CD4-positive, alpha-beta T cell treated with Interleukin-17A for 1 hour (primary cell): ENCODE measurements at regions not wholly inside any gene's neighbourhood (a gene's known extent, or its start where the extent isn't known, plus 50 kb on each side); places are given as distances from the start of the nearest gene placed in this dataset.
"Not testable (repeated sequence)": the region's sequence is repeated elsewhere in the genome, so short reads cannot be mapped to it uniquely, and the experiment has no call there.

Experiments used
- DNase-seq: peaks from one replicate; pipeline ENCODE4 v3.0.0-alpha.2; 2020

GRCh38 chr10:78212060-78212785, 178.6 kb downstream of the RPS24 start:
- no peak for DNase-seq

GRCh38 chr10:78212786-78213175, 179.1 kb downstream of the RPS24 start:
- DNase-seq = no peak

- DNase-seq = no peak
These were observed 181.3 kb downstream of the RPS24 start for GRCh38 chr10:78214955-78215354.

- no peak for DNase-seq
These were observed 182.0 kb downstream of the RPS24 start for GRCh38 chr10:78215645-78216044.

- DNase-seq = no peak
These were observed 183.7 kb downstream of the RPS24 start for GRCh38 chr10:78217336-78217735.

GRCh38 chr10:78218798-78219490, 185.3 kb downstream of the RPS24 start:
- no peak for DNase-seq

- not testable (repeated sequence) for DNase-seq
These were observed 185.9 kb downstream of the RPS24 start for GRCh38 chr10:78219568-78219967.

GRCh38 chr10:78220781-78221180, 187.1 kb downstream of the RPS24 start:
- DNase-seq = no peak

GRCh38 chr10:78222096-78222790, 188.6 kb downstream of the RPS24 start:
- DNase-seq = no peak

- no peak for DNase-seq
These were observed 189.4 kb downstream of the RPS24 start for GRCh38 chr10:78223088-78223487.

- DNase-seq = no peak
These were observed 190.9 kb downstream of the RPS24 start for GRCh38 chr10:78224602-78225001.

- DNase-seq = no peak
These were observed 191.9 kb downstream of the RPS24 start for GRCh38 chr10:78225594-78225993.

- DNase-seq = no peak
These were observed 195.8 kb downstream of the RPS24 start for GRCh38 chr10:78229489-78229888.

GRCh38 chr10:78229950-78230675, 196.4 kb downstream of the RPS24 start:
- no peak for DNase-seq

- no peak for DNase-seq
These were observed 197.7 kb downstream of the RPS24 start for GRCh38 chr10:78231327-78231726.

GRCh38 chr10:78231939-78232338, 198.3 kb downstream of the RPS24 start:
- no peak for DNase-seq

- no peak for DNase-seq
These were observed 202.9 kb downstream of the RPS24 start for GRCh38 chr10:78236416-78237015.

GRCh38 chr10:78237951-78238350, 204.3 kb downstream of the RPS24 start:
- DNase-seq = not testable (repeated sequence)

- no peak for DNase-seq
These were observed 213.6 kb downstream of the RPS24 start for GRCh38 chr10:78247266-78247665.

GRCh38 chr10:78247821-78248220, 214.2 kb downstream of the RPS24 start:
- no peak for DNase-seq

GRCh38 chr10:78248651-78249464, 215.2 kb downstream of the RPS24 start:
- DNase-seq = no peak

- DNase-seq = no peak
These were observed 216.0 kb downstream of the RPS24 start for GRCh38 chr10:78249690-78250089.
